HCT116 (cell line): ENCODE measurements at regions not wholly inside any gene's neighbourhood (a gene's known extent, or its start where the extent isn't known, plus 50 kb on each side); places are given as distances from the start of the nearest gene placed in this dataset.
"Not testable (repeated sequence)": the region's sequence is repeated elsewhere in the genome, so short reads cannot be mapped to it uniquely, and the experiment has no call there.

Experiments used
- ATAC-seq: fragments of 200-7000 bp; cut with Tn5 transposase; 2 replicates; pipeline ENCODE4 v1.9.1; 2020; ENCODE audit warnings: mild to moderate bottlenecking, moderate library complexity
- BruUV-seq: library from RNA; stranded (reverse); fragments of 400-500 nt; replicated peaks from 2 replicates; lab custom pipeline; 2021; lab: Mats Ljungman, UMichigan
- CTCF ChIA-PET: fragments of 300-600 bp; sonication (Branson Sonifier 250); formaldehyde crosslinking; loops from one replicate; lab custom pipeline; 2021; ENCODE audit warnings: antibody characterized with exemption; lab: Charles Lee
- POLR2A ChIA-PET: fragments of 300-600, 350-600 bp; sonication (Branson Sonifier 250); formaldehyde crosslinking; loops from one replicate; lab custom pipeline; 2021; ENCODE audit warnings: antibody characterized with exemption; lab: Charles Lee
- RAD21 ChIA-PET, 2 experiments: fragments of 300-600 bp; sonication (Branson Sonifier 250); formaldehyde crosslinking; loops; one replicate each; lab custom pipeline; 2023; ENCODE audit warnings: low total read pairs in 2 of 2; ENCODE audit not compliant: uncharacterized antibody in 2 of 2, unreplicated experiment in 2 of 2, low non-redundant PET in 1 of 2; lab: Charles Lee
- DNase-seq: peaks from one replicate; pipeline ENCODE4 v3.0.0-alpha.2; 2010; ENCODE audit warnings: low read depth, low spot score
- H2AFZ ChIP-seq: fragments of 200-600 bp; shearing (Covaris generic), sonication (generic); 2 replicates; pipeline ENCODE4 v1.6.1; 2017; ENCODE audit warnings: low read depth, mixed run types, mixed read lengths, antibody characterized with exemption, low read length; ENCODE audit not compliant: poor library complexity, severe bottlenecking
- H3K27ac ChIP-seq: 2 replicates; pipeline ENCODE4 v1.5.1; 2012; ENCODE audit warnings: low read depth, low read length
- H3K27me3 ChIP-seq: fragments of 200-600 bp; sonication (generic); 2 replicates; pipeline ENCODE4 v1.6.1; 2016; ENCODE audit warnings: mixed run types, low read length, mixed read lengths; ENCODE audit not compliant: insufficient read depth
- H3K36me3 ChIP-seq, 2 experiments: fragments of 200-500 bp in 1 of 2; fragments of 200-600 bp in 1 of 2; sonication (Bioruptor generic) in 1 of 2; sonication (generic) in 1 of 2; 2 replicates each; pipeline versions ENCODE4 v1.5.1 to v1.6.1; 2014 to 2016; ENCODE audit warnings: low read length in 2 of 2, inconsistent platforms in 1 of 2, mixed read lengths in 1 of 2, mixed run types in 1 of 2; ENCODE audit not compliant: insufficient read depth in 2 of 2, control insufficient read depth in 1 of 2
- H3K4me1 ChIP-seq, 2 experiments: fragments of 200-600 bp in 1 of 2; sonication (generic) in 1 of 2; 2 replicates each; pipeline versions ENCODE4 v1.5.1 to v1.6.1; 2012 to 2017; ENCODE audit warnings: low read length in 2 of 2, inconsistent platforms in 1 of 2, mild to moderate bottlenecking in 1 of 2, mixed read lengths in 1 of 2, mixed run types in 1 of 2, moderate library complexity in 1 of 2; ENCODE audit not compliant: insufficient read depth in 2 of 2, control insufficient read depth in 1 of 2
- H3K4me2 ChIP-seq: fragments of 200-600 bp; sonication (generic); 2 replicates; pipeline ENCODE4 v1.6.1; 2017; ENCODE audit warnings: mixed run types, low read length, mixed read lengths
- H3K4me3 ChIP-seq, 2 experiments: fragments of 200-600 bp in 1 of 2; sonication (generic) in 1 of 2; replicated peaks in 1 of 2; 2 replicates each; pipeline ENCODE4 v1.5.1; 2011 to 2016; ENCODE audit warnings: low read length in 2 of 2, control low read depth in 1 of 2, low read depth in 1 of 2, mild to moderate bottlenecking in 1 of 2, mixed read lengths in 1 of 2, mixed run types in 1 of 2
- H3K79me2 ChIP-seq: fragments of 200-600 bp; sonication (generic); 2 replicates; pipeline ENCODE4 v1.6.1; 2017; ENCODE audit warnings: mild to moderate bottlenecking, mixed run types, low read length, moderate library complexity, mixed read lengths; ENCODE audit not compliant: insufficient read depth
- H3K9ac ChIP-seq: fragments of 200-600 bp; sonication (generic); 2 replicates; pipeline ENCODE4 v1.6.1; 2016; ENCODE audit warnings: low read length, mixed read lengths
- H3K9me2 ChIP-seq: fragments of 200-600 bp; sonication (generic), shearing (Covaris generic); 2 replicates; pipeline ENCODE4 v1.6.1; 2017; ENCODE audit warnings: mixed run types, mild to moderate bottlenecking, moderate library complexity; ENCODE audit not compliant: insufficient read depth
- H3K9me3 ChIP-seq, 2 experiments: fragments of 200-500 bp in 1 of 2; fragments of 200-600 bp in 1 of 2; sonication (Bioruptor generic) in 1 of 2; sonication (generic) in 1 of 2; 2 replicates each; pipeline ENCODE4 v1.6.1; 2014 to 2017; ENCODE audit warnings: low read length in 2 of 2, mixed read lengths in 2 of 2, inconsistent platforms in 1 of 2, low read depth in 1 of 2, mild to moderate bottlenecking in 1 of 2, mixed run types in 1 of 2, moderate library complexity in 1 of 2; ENCODE audit not compliant: control insufficient read depth in 1 of 2, insufficient read depth in 1 of 2
- H4K20me1 ChIP-seq: fragments of 200-600 bp; sonication (generic), shearing (Covaris generic); 2 replicates; pipeline ENCODE4 v1.6.1; 2017; ENCODE audit warnings: mixed run types, mild to moderate bottlenecking, moderate library complexity; ENCODE audit not compliant: insufficient read depth
- ATF3 ChIP-seq: IDR thresholded peaks from 2 replicates; pipeline ENCODE4 v1.6.1; 2012
- REST ChIP-seq: IDR thresholded peaks from 2 replicates; pipeline ENCODE4 v1.6.1; 2012; ENCODE audit warnings: low read depth
- SRF ChIP-seq: IDR thresholded peaks from 2 replicates; pipeline ENCODE4 v1.6.1; 2012; ENCODE audit warnings: low read depth
- intact Hi-C: fragments of 100-400 bp; cut with micrococcal nuclease; formaldehyde crosslinking; loops from 2 replicates; pipeline ENCODE4 v1.10.0; 2022

DNA sequence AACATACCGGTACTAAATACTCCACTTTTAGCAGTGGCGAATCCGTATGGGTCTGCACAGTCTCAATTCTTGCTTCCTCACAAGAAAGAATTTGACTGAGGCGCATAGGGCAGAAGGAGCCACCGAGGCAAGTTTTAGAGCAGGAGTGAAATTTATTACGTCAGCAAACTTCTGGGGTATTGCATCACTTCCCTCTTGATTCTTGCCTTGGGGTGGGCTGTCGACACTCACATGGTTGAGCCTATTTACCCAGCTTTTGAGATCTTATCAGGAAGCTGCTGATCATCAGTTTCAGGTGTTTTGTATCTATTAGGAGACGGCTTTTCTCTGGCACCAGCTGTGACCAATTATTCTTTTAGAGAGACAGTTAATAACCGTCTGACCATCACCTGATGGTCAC lies 111.5 kb upstream of the CCNH start:
- no peaks in the 10 kb centered on the region for H3K27me3 ChIP-seq
- no peaks in the 10 kb centered on the region for H4K20me1 ChIP-seq
- ATAC-seq (no peak), DNase-seq (no peak)
- intact Hi-C loops: loop anchor here (5.0 kb wide), 1 partner anchor 1743 kb away; no protein-coding TSS in a partner anchor
- no peak overlapping the region for H2AFZ ChIP-seq
- POLR2A ChIA-PET: no interaction called here
- no peaks in the 10 kb centered on the region for H3K4me1 ChIP-seq
- H3K9me2 ChIP-seq: no peaks in the 10 kb centered on the region
- H3K4me2 ChIP-seq: no peak overlapping the region
- no peaks in the 10 kb centered on the region for H3K36me3 ChIP-seq
- no peak overlapping the region for H3K27ac ChIP-seq
- BruUV-seq: no TSS peak
- RAD21 ChIA-PET: no interaction called here
- no peak overlapping the region for H3K4me3 ChIP-seq
- CTCF ChIA-PET: no interaction called here
- TF ChIP-seq REST: no peak
- TF ChIP-seq SRF: no peak
- peak; percentile 29; the same call in 1 of the 2 replicates for TF ChIP-seq ATF3
- H3K9me3 ChIP-seq: no peaks in the 10 kb centered on the region
- H3K79me2 ChIP-seq: no peaks in the 10 kb centered on the region
- no peak overlapping the region for H3K9ac ChIP-seq

DNA sequence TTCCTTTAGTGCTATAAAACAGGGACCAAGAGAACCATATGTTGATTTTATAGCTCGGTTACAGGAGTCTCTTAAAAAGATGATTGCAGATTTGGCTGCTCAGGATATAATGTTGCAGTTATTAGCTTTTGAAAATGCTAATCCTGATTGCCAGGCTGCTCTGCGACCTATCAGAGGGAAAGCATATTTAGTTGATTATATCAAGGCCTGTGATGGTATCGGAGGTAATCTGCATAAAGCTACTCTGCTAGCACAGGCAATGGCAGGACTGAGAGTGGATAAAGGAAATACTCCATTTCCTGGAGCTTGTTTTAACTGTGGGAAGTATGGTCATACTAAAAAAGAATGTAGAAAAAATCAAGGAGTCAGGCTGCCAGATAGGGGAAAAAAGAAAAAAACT lies 99.0 kb upstream of the CCNH start:
- H3K79me2 ChIP-seq, H3K9me2 ChIP-seq, H3K4me2 ChIP-seq, H3K27ac ChIP-seq, intact Hi-C loops, BruUV-seq, DNase-seq, H3K4me1 ChIP-seq, H2AFZ ChIP-seq, H3K27me3 ChIP-seq, H3K4me3 ChIP-seq, RAD21 ChIA-PET, ATAC-seq, CTCF ChIA-PET, H3K9ac ChIP-seq, H3K9me3 ChIP-seq, H4K20me1 ChIP-seq, H3K36me3 ChIP-seq, POLR2A ChIA-PET: not testable (repeated sequence)
